ENCODE measurements at regions not wholly inside any gene's neighbourhood (a gene's known extent, or its start where the extent isn't known, plus 50 kb on each side); places are given as distances from the start of the nearest gene placed in this dataset.

DNA sequence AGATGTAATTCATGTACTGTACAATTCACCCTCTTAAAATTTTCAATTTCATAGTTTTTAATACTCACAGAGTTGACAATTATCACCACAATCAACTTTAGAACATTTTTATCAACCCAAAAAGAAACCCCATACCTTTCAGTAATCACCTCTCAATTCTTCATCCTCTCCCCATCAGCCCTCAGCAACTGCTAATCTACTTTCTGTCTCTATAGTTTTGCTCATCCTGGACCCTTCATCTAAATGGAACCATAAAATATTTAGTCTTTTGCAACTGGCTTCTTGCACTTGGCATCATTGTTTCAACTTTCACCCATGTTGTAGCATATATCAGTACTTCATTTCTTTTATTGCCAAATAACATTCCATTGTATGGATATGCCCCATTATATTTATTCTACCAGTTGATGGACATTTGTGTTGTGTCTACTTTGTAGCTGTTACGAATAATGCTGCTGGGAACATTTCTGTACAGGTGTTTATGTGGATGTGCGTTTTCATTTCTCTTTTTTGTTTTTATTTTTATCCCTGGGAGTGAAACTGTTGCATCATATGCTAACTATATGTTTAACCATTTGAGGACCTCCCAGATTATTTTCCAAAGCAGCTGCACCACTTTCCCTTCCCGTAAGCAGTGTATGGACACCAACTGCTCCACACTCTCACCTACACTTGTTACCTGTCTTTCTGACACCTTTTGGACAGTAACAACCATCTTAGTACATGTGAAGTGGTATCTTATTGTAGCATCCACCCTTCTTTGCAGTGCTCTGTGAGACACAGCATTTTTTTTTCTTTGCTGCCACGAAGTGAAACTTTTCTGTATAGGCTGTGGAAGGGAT is 65.4 kb upstream of the APBB1IP start:
- H4K20me1 ChIP-seq (replicated peaks; ENCODE audit: control insufficient read depth, insufficient read depth, low read length): no peaks in the 10 kb centered on the region
- no peaks in the 10 kb centered on the region for H3K79me2 ChIP-seq (ENCODE audit: control insufficient read depth, insufficient read depth, low read length)
- H3K4me3 ChIP-seq: no peak overlapping the region
- CTCF ChIA-PET (ENCODE audit: low intra/inter-chr PET ratio): no interaction called here
- no peak for DNase-seq (ENCODE audit: extremely low read depth in 1 of 4, low spot score in 3 of 4)
- ATAC-seq: no peak
- FAIRE-seq: no peak
- WGBS (ENCODE audit: insufficient coverage, low coverage, missing lambda C conversion rate): 4% methylated on average over 3 of the region's 4 CpGs
- TF ChIP-seq ZNF232 (CRISPR knock-in tag; IDR thresholded peaks at IDR 0.05): no peak
- TF ChIP-seq, protein P1, sequence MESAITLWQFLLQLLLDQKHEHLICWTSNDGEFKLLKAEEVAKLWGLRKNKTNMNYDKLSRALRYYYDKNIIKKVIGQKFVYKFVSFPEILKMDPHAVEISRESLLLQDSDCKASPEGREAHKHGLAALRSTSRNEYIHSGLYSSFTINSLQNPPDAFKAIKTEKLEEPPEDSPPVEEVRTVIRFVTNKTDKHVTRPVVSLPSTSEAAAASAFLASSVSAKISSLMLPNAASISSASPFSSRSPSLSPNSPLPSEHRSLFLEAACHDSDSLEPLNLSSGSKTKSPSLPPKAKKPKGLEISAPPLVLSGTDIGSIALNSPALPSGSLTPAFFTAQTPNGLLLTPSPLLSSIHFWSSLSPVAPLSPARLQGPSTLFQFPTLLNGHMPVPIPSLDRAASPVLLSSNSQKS (CRISPR knock-in tag; IDR thresholded peaks at IDR 0.05): no peak
- TF ChIP-seq NR2C1 (IDR thresholded peaks at IDR 0.05): no peak
- TF ChIP-seq NR2C1 (tag; IDR thresholded peaks at IDR 0.05): no peak
- H3K27me3 ChIP-seq (ENCODE audit: control insufficient read depth in 2 of 2, insufficient read depth in 2 of 2, low read length in 2 of 2): no peaks in the 10 kb centered on the region
- in situ Hi-C loops (cut with MboI) (no loop called here), intact Hi-C loops (cut with micrococcal nuclease) (no loop called here)
- no peaks in the 10 kb centered on the region for H3K36me3 ChIP-seq (ENCODE audit: control insufficient read depth, insufficient read depth, low read length)
- no peak overlapping the region for H3K27ac ChIP-seq (ENCODE audit: extremely low read depth, low read depth, low read length)
- no peaks in the 10 kb centered on the region; a peak in 1 of 5 replicates for H3K4me1 ChIP-seq (replicated peaks in 1 of 2; ENCODE audit: control insufficient read depth in 2 of 2, insufficient read depth in 2 of 2, low read length in 2 of 2)
- no TSS peak for BruUV-seq (replicated peaks)
- H3K9me1 ChIP-seq (ENCODE audit: control insufficient read depth, insufficient read depth, low read length): no peaks in the 10 kb centered on the region
- H3K9me3 ChIP-seq (replicated peaks; ENCODE audit: control insufficient read depth, insufficient read depth, low read depth, low read length): no peaks in the 10 kb centered on the region
- no peak overlapping the region for H2AFZ ChIP-seq (ENCODE audit: low read depth, low read length)
- H3K9ac ChIP-seq (ENCODE audit: insufficient read depth in 1 of 2, low read depth in 2 of 2, low read length in 2 of 2): no peak overlapping the region
- POLR2A ChIA-PET: no interaction called here
- H3K4me2 ChIP-seq (ENCODE audit: insufficient read depth, low read length): no peak overlapping the region

DNA sequence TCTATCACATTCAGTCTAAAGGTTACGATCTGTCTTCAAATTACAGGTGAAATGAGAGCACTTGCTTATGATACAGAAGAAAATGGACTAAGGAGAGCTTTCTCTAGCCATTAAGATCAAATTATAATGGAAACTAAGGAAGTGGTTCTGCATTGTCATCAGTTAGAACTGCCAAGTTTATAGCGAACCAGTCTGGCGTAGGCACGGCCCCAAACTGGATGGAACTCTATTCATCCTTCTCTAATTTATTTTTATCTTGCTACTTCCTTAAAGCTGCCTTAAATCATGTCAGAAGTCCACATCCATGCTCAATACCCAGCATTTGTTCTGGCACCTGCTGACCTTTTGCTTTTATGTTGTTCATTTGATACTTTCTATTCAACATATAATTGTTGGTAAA is 63.7 kb upstream of the APBB1IP start:
- H3K27me3 ChIP-seq (ENCODE audit: control insufficient read depth in 2 of 2, insufficient read depth in 2 of 2, low read length in 2 of 2): no peaks in the 10 kb centered on the region
- no peaks in the 10 kb centered on the region for H3K9me3 ChIP-seq (replicated peaks; ENCODE audit: control insufficient read depth, insufficient read depth, low read depth, low read length)
- no peak for DNase-seq (ENCODE audit: extremely low read depth in 1 of 4, low spot score in 3 of 4)
- H3K9ac ChIP-seq (ENCODE audit: insufficient read depth in 1 of 2, low read depth in 2 of 2, low read length in 2 of 2): no peak overlapping the region
- H3K4me3 ChIP-seq: no peak overlapping the region
- CTCF ChIA-PET (ENCODE audit: low intra/inter-chr PET ratio): no interaction called here
- BruUV-seq (replicated peaks): no TSS peak
- H3K36me3 ChIP-seq (ENCODE audit: control insufficient read depth, insufficient read depth, low read length): no peaks in the 10 kb centered on the region
- FAIRE-seq: no peak
- POLR2A ChIA-PET: no interaction called here
- 3% methylated on average over 4 of the region's 4 CpGs for WGBS (ENCODE audit: insufficient coverage, low coverage, missing lambda C conversion rate)
- H3K4me2 ChIP-seq (ENCODE audit: insufficient read depth, low read length): no peak overlapping the region
- intact Hi-C loops (cut with micrococcal nuclease) (no loop called here), in situ Hi-C loops (cut with MboI) (no loop called here)
- no peak overlapping the region for H3K27ac ChIP-seq (ENCODE audit: extremely low read depth, low read depth, low read length)
- peaks cover 0 to 3% of the 10 kb centered on the region in 2 experiments; a peak in 2 of 5 replicates for H3K4me1 ChIP-seq (replicated peaks in 1 of 2; ENCODE audit: control insufficient read depth in 2 of 2, insufficient read depth in 2 of 2, low read length in 2 of 2)
- no peaks in the 10 kb centered on the region for H4K20me1 ChIP-seq (replicated peaks; ENCODE audit: control insufficient read depth, insufficient read depth, low read length)
- H2AFZ ChIP-seq (ENCODE audit: low read depth, low read length): no peak overlapping the region
- TF ChIP-seq, protein P2, sequence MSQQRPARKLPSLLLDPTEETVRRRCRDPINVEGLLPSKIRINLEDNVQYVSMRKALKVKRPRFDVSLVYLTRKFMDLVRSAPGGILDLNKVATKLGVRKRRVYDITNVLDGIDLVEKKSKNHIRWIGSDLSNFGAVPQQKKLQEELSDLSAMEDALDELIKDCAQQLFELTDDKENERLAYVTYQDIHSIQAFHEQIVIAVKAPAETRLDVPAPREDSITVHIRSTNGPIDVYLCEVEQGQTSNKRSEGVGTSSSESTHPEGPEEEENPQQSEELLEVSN (IDR thresholded peaks at IDR 0.05; ENCODE audit: borderline replicate concordance in 1 of 2, extremely low read depth in 1 of 2, insufficient read depth in 1 of 2, insufficient read length in 1 of 2, low read depth in 1 of 2, low read length in 1 of 2, poor library complexity in 1 of 2, severe bottlenecking in 1 of 2): no peak
- TF ChIP-seq THAP7 (CRISPR knock-in tag; IDR thresholded peaks at IDR 0.05): no peak
- no peak for TF ChIP-seq DACH1 (IDR thresholded peaks at IDR 0.05; ENCODE audit: partially characterized antibody)
- no peak for TF ChIP-seq TEAD1 (CRISPR knock-in tag; IDR thresholded peaks at IDR 0.05)
- TF ChIP-seq ZNF445 (CRISPR knock-in tag; IDR thresholded peaks at IDR 0.05; ENCODE audit: low read depth): no peak
- no peak for TF ChIP-seq NR3C1 (CRISPR knock-in tag; IDR thresholded peaks at IDR 0.05)
- no peak for TF ChIP-seq ELF2 (CRISPR knock-in tag; IDR thresholded peaks at IDR 0.05)
- H3K79me2 ChIP-seq (ENCODE audit: control insufficient read depth, insufficient read depth, low read length): no peaks in the 10 kb centered on the region
- no peak for ATAC-seq
- no peaks in the 10 kb centered on the region for H3K9me1 ChIP-seq (ENCODE audit: control insufficient read depth, insufficient read depth, low read length)

All from K562 (cell line).